ENCODE measurements at regions not wholly inside any gene's neighbourhood (a gene's known extent, or its start where the extent isn't known, plus 50 kb on each side); places are given as distances from the start of the nearest gene placed in this dataset.

DNA sequence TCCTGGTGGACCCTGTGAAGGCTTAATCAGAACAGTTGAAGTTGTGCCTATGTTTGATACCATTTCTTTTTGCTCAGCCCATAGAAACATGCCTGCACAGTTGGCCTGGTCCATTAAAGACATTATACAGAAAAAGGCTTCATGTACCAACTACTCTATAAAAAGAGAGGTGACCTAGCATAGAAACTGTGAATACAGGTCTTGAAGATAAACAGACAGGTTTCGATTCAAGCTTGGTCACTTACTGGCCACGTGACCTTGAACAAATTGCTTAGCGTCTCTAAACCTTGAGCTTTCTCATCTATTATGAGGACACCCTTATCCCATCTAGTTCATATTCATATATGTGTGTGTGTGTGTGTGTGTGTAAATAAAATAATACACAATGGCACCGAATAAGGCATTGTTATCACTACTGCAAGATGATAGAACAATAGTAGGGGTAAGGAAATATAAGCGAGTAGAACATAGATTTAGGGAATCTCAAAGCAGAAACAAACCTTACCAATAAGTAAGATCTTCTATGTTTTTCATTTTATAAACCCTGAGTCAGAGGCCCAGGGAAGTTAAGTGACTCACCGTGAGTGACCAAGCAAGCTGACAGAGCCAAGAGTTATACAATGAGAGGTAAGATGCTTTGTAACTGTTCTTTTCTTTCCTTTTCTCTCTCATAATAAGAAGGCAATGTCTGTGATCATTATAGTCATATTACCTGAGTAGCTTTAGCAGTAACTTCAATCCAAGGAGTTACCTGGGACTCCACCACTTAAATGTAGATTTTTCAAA, 476.8 kb upstream of the DEPDC1 start:
- no peaks in the 10 kb centered on the region for H3K36me3 ChIP-seq
- DNase-seq: no peak
- peaks cover 0 to 27% (median 2%) of the 10 kb centered on the region in 4 donors for H3K4me1 ChIP-seq
- intact Hi-C loops (cut with DNase I; ENCODE audit: low total_unique reads): no loop called here
- H3K4me3 ChIP-seq: no peak overlapping the region
- no peaks in the 10 kb centered on the region for H3K27me3 ChIP-seq
- TF ChIP-seq, protein P1, sequence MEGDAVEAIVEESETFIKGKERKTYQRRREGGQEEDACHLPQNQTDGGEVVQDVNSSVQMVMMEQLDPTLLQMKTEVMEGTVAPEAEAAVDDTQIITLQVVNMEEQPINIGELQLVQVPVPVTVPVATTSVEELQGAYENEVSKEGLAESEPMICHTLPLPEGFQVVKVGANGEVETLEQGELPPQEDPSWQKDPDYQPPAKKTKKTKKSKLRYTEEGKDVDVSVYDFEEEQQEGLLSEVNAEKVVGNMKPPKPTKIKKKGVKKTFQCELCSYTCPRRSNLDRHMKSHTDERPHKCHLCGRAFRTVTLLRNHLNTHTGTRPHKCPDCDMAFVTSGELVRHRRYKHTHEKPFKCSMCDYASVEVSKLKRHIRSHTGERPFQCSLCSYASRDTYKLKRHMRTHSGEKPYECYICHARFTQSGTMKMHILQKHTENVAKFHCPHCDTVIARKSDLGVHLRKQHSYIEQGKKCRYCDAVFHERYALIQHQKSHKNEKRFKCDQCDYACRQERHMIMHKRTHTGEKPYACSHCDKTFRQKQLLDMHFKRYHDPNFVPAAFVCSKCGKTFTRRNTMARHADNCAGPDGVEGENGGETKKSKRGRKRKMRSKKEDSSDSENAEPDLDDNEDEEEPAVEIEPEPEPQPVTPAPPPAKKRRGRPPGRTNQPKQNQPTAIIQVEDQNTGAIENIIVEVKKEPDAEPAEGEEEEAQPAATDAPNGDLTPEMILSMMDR (IDR thresholded peaks at IDR 0.05): no peak
- peak overlapping the region in 1 of 2 donors; percentile 17 for H3K27ac ChIP-seq
- H3K9me3 ChIP-seq: no peaks in the 10 kb centered on the region

DNA sequence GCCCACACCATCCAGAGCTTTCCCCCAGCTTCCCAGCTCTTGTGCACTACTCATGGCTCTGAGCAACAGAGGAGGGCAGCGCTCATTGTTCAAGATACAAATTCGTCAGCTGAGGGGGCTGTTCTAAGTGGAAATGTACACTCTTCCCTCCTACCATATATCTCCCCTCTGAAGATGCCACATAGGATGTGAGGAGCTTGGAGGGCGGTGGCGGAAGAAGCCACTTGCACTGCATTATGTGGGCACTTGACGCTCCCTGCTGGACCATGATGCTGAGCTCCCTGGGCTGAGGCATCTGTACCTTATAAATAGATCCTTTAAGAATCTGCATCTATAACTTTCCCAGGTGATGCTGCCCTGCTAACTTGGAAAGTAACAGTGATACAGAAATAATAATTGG, 477.6 kb upstream of the DEPDC1 start:
- Histone ChIP-seq H3K4me1 (peaks cover 0 to 22% (median 2%) of the 10 kb centered on the region in 4 donors), H3K4me3 (no peak overlapping the region), H3K36me3 (no peaks in the 10 kb centered on the region), H3K27me3 (no peaks in the 10 kb centered on the region), H3K9me3 (no peaks in the 10 kb centered on the region), H3K27ac (peak overlapping the region in 1 of 2 donors; percentile 17)
- DNase-seq: no peak
- intact Hi-C loops (cut with DNase I; ENCODE audit: low total_unique reads): no loop called here
- TF ChIP-seq, protein P1 (IDR thresholded peaks at IDR 0.05): no peak

DNA sequence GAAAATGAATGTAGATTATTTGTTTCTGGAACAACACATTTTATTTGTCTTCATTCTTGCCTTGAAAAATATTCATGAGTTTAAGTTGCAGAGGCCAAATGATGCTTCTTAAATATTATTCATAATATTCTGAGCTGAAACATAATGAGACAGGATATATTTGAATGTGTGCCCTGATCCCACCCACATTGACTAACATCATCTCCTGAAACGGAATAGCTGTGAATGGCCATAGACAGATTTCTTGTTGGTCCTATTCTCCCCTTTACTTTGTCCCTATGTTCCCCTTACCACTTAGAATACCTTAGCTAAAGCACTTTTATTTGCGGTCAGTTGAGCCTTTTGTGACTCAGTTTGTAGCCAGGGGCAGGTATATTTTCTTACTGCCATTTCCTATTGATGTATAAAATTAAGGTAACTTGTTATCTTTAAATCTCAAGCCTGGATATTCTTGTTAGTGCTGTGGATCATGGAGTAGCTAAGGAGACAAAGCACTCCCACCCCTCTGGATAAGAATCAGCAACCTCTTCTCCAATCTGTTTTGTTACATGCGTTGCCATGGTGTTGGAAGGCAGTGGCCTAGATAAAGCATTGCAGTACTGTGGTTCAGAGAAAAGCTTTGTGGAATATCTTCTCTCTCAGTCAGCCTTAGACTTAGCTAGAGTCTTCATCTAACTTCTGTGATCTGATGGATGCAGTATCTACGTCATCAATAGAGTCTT, 478.5 kb upstream of the DEPDC1 start:
- no peaks in the 10 kb centered on the region for H3K9me3 ChIP-seq
- no peaks in the 10 kb centered on the region for H3K27me3 ChIP-seq
- intact Hi-C loops (cut with DNase I; ENCODE audit: low total_unique reads): no loop called here
- H3K4me3 ChIP-seq: no peak overlapping the region
- peaks cover 0 to 19% (median 2%) of the 10 kb centered on the region in 4 donors for H3K4me1 ChIP-seq
- no peak for DNase-seq
- no peaks in the 10 kb centered on the region for H3K36me3 ChIP-seq
- H3K27ac ChIP-seq: peak overlapping the region in 1 of 2 donors; percentile 17
- TF ChIP-seq, protein P1 (IDR thresholded peaks at IDR 0.05): no peak

DNA sequence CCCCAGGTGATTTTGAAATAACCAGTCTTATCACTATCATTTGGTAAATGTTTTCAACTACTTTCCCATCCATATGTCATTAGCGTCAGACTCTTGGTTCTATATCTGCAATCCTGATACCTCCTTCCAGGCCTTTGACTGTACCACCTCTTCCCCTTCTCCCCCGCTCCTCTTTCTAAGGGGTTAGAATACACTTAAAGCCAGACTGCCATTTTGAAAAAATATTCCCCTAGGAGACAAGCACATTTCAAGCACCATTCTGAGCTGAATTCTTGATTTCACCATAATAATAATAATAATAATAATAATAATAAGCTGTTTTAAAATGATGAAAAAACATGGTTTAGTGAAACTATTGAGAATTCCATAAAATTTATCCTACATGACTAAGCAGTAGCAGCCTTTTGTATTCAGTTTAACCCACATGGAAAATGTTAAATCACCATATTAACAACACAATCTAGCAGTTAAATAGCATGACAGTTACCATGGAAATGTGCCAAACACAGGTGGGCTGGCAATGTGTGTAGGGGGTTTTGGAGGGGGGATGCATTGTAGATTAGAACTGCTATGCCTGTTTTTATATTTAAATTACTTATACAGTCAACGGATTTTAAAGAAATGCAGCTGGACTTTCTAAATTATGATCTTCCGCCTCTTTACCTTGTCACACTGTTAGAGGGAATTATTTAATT, 480.2 kb upstream of the DEPDC1 start:
- intact Hi-C loops (cut with DNase I; ENCODE audit: low total_unique reads): no loop called here
- H3K9me3 ChIP-seq: no peaks in the 10 kb centered on the region
- TF ChIP-seq, protein P1 (IDR thresholded peaks at IDR 0.05): no peak
- H3K27me3 ChIP-seq: no peaks in the 10 kb centered on the region
- DNase-seq: no peak
- no peak overlapping the region for H3K27ac ChIP-seq
- no peaks in the 10 kb centered on the region for H3K36me3 ChIP-seq
- H3K4me3 ChIP-seq: no peak overlapping the region
- peaks cover 0 to 19% (median 2%) of the 10 kb centered on the region in 4 donors for H3K4me1 ChIP-seq

DNA sequence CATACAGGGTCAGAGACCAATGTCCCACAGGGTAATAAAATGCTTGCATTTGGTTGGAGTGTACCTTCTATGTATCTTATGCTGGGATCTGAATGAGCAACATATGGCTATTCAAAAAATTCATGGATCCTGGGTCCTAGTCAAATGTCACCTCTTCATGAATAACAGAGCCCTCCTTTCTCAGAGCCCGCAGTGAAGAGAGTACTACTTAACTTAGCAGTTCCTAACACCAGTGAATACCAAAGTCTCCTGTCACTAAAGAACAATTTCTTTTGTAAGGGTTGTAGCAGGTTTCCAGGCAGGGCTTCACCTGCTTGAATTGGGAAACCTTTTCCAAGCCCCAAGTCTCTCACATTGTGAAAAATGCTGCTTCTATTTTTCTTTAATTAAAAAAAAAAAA, 483.0 kb upstream of the DEPDC1 start:
- H3K4me1 ChIP-seq: peaks cover 0 to 6% (median 0%) of the 10 kb centered on the region in 4 donors
- no peak overlapping the region for H3K27ac ChIP-seq
- H3K36me3 ChIP-seq: no peaks in the 10 kb centered on the region
- no peak for DNase-seq
- no peaks in the 10 kb centered on the region for H3K9me3 ChIP-seq
- intact Hi-C loops (cut with DNase I; ENCODE audit: low total_unique reads): no loop called here
- no peak overlapping the region for H3K4me3 ChIP-seq
- TF ChIP-seq, protein P1 (IDR thresholded peaks at IDR 0.05): no peak
- H3K27me3 ChIP-seq: no peaks in the 10 kb centered on the region

Data from tibial artery (tissue), 4 donors.